IMR-90 (cell line): ENCODE measurements at regions not wholly inside any gene's neighbourhood (a gene's known extent, or its start where the extent isn't known, plus 50 kb on each side); places are given as distances from the start of the nearest gene placed in this dataset.

Source experiments
- ATAC-seq: fragments of 200-7000 bp; cut with Tn5 transposase; 2 replicates; pipeline ENCODE4 v1.9.1; 2020; ENCODE audit warnings: low read depth, mild to moderate bottlenecking, moderate library complexity
- BruUV-seq: library from RNA; stranded (reverse); fragments of 400-500 nt; replicated peaks from 2 replicates; lab custom pipeline; 2021; lab: Mats Ljungman, UMichigan
- CTCF ChIA-PET: fragments of 300-600 bp; formaldehyde crosslinking; extraction: SDS; loops from one replicate; lab custom pipeline; 2021; ENCODE audit warnings: antibody characterized with exemption; lab: Yijun Ruan, JAX
- POLR2A ChIA-PET: fragments of 300-600 bp; sonication (Branson Sonifier 250); formaldehyde crosslinking; loops from one replicate; lab custom pipeline; 2022; ENCODE audit warnings: antibody characterized with exemption; ENCODE audit not compliant: unreplicated experiment; lab: Charles Lee
- DNase-seq: peaks from one replicate; pipeline ENCODE4 v3.0.0; 2013
- H2AFZ ChIP-seq: replicated peaks from 2 replicates; pipeline ENCODE3; 2013; ENCODE audit warnings: low read length, mild to moderate bottlenecking; ENCODE audit not compliant: poor library complexity
- H2AK5ac ChIP-seq: 2 replicates; pipeline ENCODE4 v1.6.1; 2013; ENCODE audit warnings: low read depth, low read length, inconsistent platforms
- H2AK9ac ChIP-seq: replicated peaks from 2 replicates; pipeline ENCODE3; 2013; ENCODE audit warnings: mild to moderate bottlenecking, low read depth, low read length, moderate library complexity; ENCODE audit not compliant: poor library complexity
- H2BK120ac ChIP-seq: 2 replicates; pipeline ENCODE4 v1.6.1; 2013; ENCODE audit warnings: low read depth, low read length, inconsistent platforms
- H2BK15ac ChIP-seq: 3 replicates; pipeline ENCODE4 v1.6.1; 2013; ENCODE audit warnings: low read depth, low read length, inconsistent platforms
- H2BK20ac ChIP-seq: 2 replicates; pipeline ENCODE4 v1.6.1; 2013; ENCODE audit warnings: low read depth, mild to moderate bottlenecking, inconsistent platforms, low read length, moderate library complexity
- H2BK5ac ChIP-seq: 2 replicates; pipeline ENCODE4 v1.6.1; 2013; ENCODE audit warnings: mild to moderate bottlenecking, low read depth, low read length, inconsistent platforms; ENCODE audit not compliant: poor library complexity, severe bottlenecking
- H3K14ac ChIP-seq: replicated peaks from 2 replicates; pipeline ENCODE4 v1.6.1; 2013; ENCODE audit warnings: low read depth, low read length, inconsistent platforms
- H3K18ac ChIP-seq: 2 replicates; pipeline ENCODE4 v1.6.1; 2013; ENCODE audit warnings: low read depth, low read length, control low read depth
- H3K23ac ChIP-seq: 2 replicates; pipeline ENCODE4 v1.6.1; 2013; ENCODE audit warnings: low read depth, low read length, inconsistent platforms
- H3K27ac ChIP-seq: 2 replicates; pipeline ENCODE4 v1.5.1; 2013; ENCODE audit warnings: mild to moderate bottlenecking, control low read depth, low read length; ENCODE audit not compliant: insufficient read depth
- H3K27me3 ChIP-seq: 2 replicates; pipeline ENCODE4 v1.6.1; 2013; ENCODE audit warnings: low read length; ENCODE audit not compliant: control insufficient read depth, insufficient read depth
- H3K36me3 ChIP-seq: 2 replicates; pipeline ENCODE4 v1.6.1; 2013; ENCODE audit warnings: low read length, mixed read lengths; ENCODE audit not compliant: control insufficient read depth, insufficient read depth
- H3K4ac ChIP-seq: 2 replicates; pipeline ENCODE4 v1.6.1; 2013; ENCODE audit warnings: low read depth, low read length, inconsistent platforms
- H3K4me1 ChIP-seq: 2 replicates; pipeline ENCODE4 v1.6.1; 2013; ENCODE audit warnings: low read length, mixed read lengths; ENCODE audit not compliant: control insufficient read depth, insufficient read depth
- H3K4me2 ChIP-seq: 2 replicates; pipeline ENCODE4 v1.6.1; 2013; ENCODE audit warnings: low read depth, mild to moderate bottlenecking, control low read depth, low read length, moderate library complexity
- H3K4me3 ChIP-seq: 2 replicates; pipeline ENCODE4 v1.5.1; 2013; ENCODE audit warnings: low read depth, mild to moderate bottlenecking, control low read depth, low read length, moderate library complexity; ENCODE audit not compliant: insufficient read depth
- H3K56ac ChIP-seq: 2 replicates; pipeline ENCODE4 v1.6.1; 2013; ENCODE audit warnings: low read length, inconsistent platforms; ENCODE audit not compliant: insufficient read depth; ENCODE audit errors: extremely low read depth
- H3K79me1 ChIP-seq, 2 experiments: 2 replicates each; pipeline ENCODE4 v1.6.1; 2013; ENCODE audit warnings: low read length in 2 of 2, inconsistent platforms in 1 of 2, low read depth in 1 of 2
- H3K9ac ChIP-seq: 2 replicates; pipeline ENCODE4 v1.6.1; 2013; ENCODE audit warnings: low read depth, low read length, control low read depth
- H3K9me1 ChIP-seq: 2 replicates; pipeline ENCODE4 v1.6.1; 2013; ENCODE audit warnings: low read length, inconsistent platforms; ENCODE audit not compliant: insufficient read depth
- H3K9me3 ChIP-seq: 2 replicates; pipeline ENCODE4 v1.6.1; 2013; ENCODE audit warnings: low read length; ENCODE audit not compliant: control insufficient read depth, insufficient read depth
- H4K20me1 ChIP-seq: 2 replicates; pipeline ENCODE4 v1.6.1; 2013; ENCODE audit warnings: low read length, inconsistent platforms; ENCODE audit not compliant: insufficient read depth
- H4K5ac ChIP-seq: 2 replicates; pipeline ENCODE4 v1.6.1; 2013; ENCODE audit warnings: mild to moderate bottlenecking, low read depth, low read length, control low read depth
- H4K8ac ChIP-seq, 2 experiments: 2 replicates each; pipeline ENCODE4 v1.6.1; 2013; ENCODE audit warnings: low read depth in 2 of 2, low read length in 2 of 2, control low read depth in 1 of 2, inconsistent platforms in 1 of 2
- H4K91ac ChIP-seq: 2 replicates; pipeline ENCODE4 v1.6.1; 2013; ENCODE audit warnings: low read depth, low read length, inconsistent platforms; ENCODE audit not compliant: insufficient read depth
- CHD1 ChIP-seq: IDR thresholded peaks from 2 replicates; pipeline ENCODE4 v1.6.1; 2012; ENCODE audit warnings: low read depth, low read length, improper control_type of control experiment
- ELK1 ChIP-seq: fragments of 150-350 bp; IDR thresholded peaks from 2 replicates; pipeline ENCODE4 v1.6.1; 2016; ENCODE audit warnings: low read depth, mild to moderate bottlenecking, low read length, moderate library complexity, borderline replicate concordance
- POLR2A ChIP-seq: IDR thresholded peaks from 2 replicates; pipeline ENCODE4 v1.6.1; 2012; ENCODE audit warnings: mild to moderate bottlenecking, low read depth, low read length
- RCOR1 ChIP-seq: IDR thresholded peaks from 2 replicates; pipeline ENCODE4 v1.6.1; 2012; ENCODE audit warnings: mild to moderate bottlenecking, low read length, improper control_type of control experiment; ENCODE audit not compliant: insufficient replicate concordance
- WGBS, 2 experiments: methylation state at CpG; one replicate each; pipeline versions ENCODE4 v1.1.5 to v1.1.7; 2013; ENCODE audit warnings: missing lambda C conversion rate in 2 of 2; ENCODE audit not compliant: insufficient read length in 1 of 2; ENCODE audit errors: extremely low coverage in 2 of 2; 5-methylcytosine and 5-hydroxymethylcytosine counted together
- dilution Hi-C: fragments of 300-500 bp; cut with HindIII; formaldehyde crosslinking; loops from one replicate; pipeline ENCODE4 v1.14.3; 2018; ENCODE audit warnings: low sequenced_read_pairs; ENCODE audit not compliant: unreplicated experiment
- in situ Hi-C: fragments of 300-500 bp; cut with MboI; formaldehyde crosslinking; loops from 3 replicates; pipeline ENCODE4 v1.14.3; 2019; ENCODE audit warnings: low sequenced_read_pairs, inconsistent platforms, mixed read lengths
- intact Hi-C: fragments of 100-400 bp; cut with micrococcal nuclease; formaldehyde crosslinking; loops from 2 replicates; pipeline ENCODE4 v1.10.0; 2022

GRCh38 chr2:172215172-172215935 is 112.7 kb upstream of the DLX2 start:
- Histone ChIP-seq H4K91ac (no peak overlapping the region), H3K4ac (0 out of 2 replicates have a peak overlapping the region, but pooled peaks have one; percentile 3), H3K56ac (no peak overlapping the region), H2AFZ (peak overlapping the region; percentile 77), H4K5ac (no peak overlapping the region), H3K4me2 (no peak overlapping the region), H2AK9ac (no peak overlapping the region), H3K18ac (no peak overlapping the region), H3K27ac (no peak overlapping the region), H3K4me1 (peaks cover 7% of the 10 kb centered on the region; the same call in 1 of the 2 replicates), H2BK5ac (no peak overlapping the region), H3K14ac (no peak overlapping the region), H3K9me1 (no peaks in the 10 kb centered on the region), H2BK15ac (no peak overlapping the region), H3K9me3 (no peaks in the 10 kb centered on the region), H4K8ac (0 out of 4 replicates have a peak overlapping the region, but pooled peaks of 1 of the 2 experiments have one; percentile 2), H3K79me1 (no peaks in the 10 kb centered on the region), H3K27me3 (no peaks in the 10 kb centered on the region), H2BK20ac (no peak overlapping the region), H3K4me3 (no peak overlapping the region), H4K20me1 (no peaks in the 10 kb centered on the region), H2AK5ac (no peak overlapping the region), H3K9ac (no peak overlapping the region), H3K23ac (no peak overlapping the region), H2BK120ac (no peak overlapping the region; the same call in 1 of the 2 replicates), H3K36me3 (no peaks in the 10 kb centered on the region)
- ATAC-seq: no peak; the same call in 1 of the 2 replicates
- POLR2A ChIA-PET: no interaction called here
- no peak for TF ChIP-seq ELK1
- no peak for TF ChIP-seq POLR2A
- TF ChIP-seq CHD1: no peak
- no peak for TF ChIP-seq RCOR1
- intact Hi-C loops: no loop called here
- dilution Hi-C loops: no loop called here
- WGBS, 2 experiments: 100% methylated on average over 1 of the region's 15 CpGs; no CpG with 5 or more reads in 1 of the 2 experiments
- CTCF ChIA-PET: interaction anchor here (0.5 kb wide), 1 partner anchor 211 kb away, joined by 5 read pairs; no protein-coding TSS in a partner anchor
- in situ Hi-C loops: no loop called here
- BruUV-seq: no TSS peak
- peak; percentile 30 for DNase-seq
